Muscle of leg (tissue), 3 donors: ENCODE measurements at regions not wholly inside any gene's neighbourhood (a gene's known extent, or its start where the extent isn't known, plus 50 kb on each side); places are given as distances from the start of the nearest gene placed in this dataset.

Source experiments
- DNase-seq: peaks from one replicate; pipeline ENCODE4 v3.0.0; 2013
- H3K27ac ChIP-seq: one replicate; pipeline ENCODE4 v1.5.1; 2013; ENCODE audit warnings: mild to moderate bottlenecking, low read length, control low read depth
- H3K27me3 ChIP-seq: one replicate; pipeline ENCODE4 v1.6.1; 2013; ENCODE audit warnings: low read length; ENCODE audit not compliant: control insufficient read depth, insufficient read depth
- H3K36me3 ChIP-seq: one replicate; pipeline ENCODE4 v1.6.1; 2013; ENCODE audit warnings: low read length; ENCODE audit not compliant: control insufficient read depth, insufficient read depth
- H3K4me1 ChIP-seq: one replicate; pipeline ENCODE4 v1.6.1; 2013; ENCODE audit warnings: low read length; ENCODE audit not compliant: control insufficient read depth, insufficient read depth
- H3K4me3 ChIP-seq: one replicate; pipeline ENCODE4 v1.5.1; 2013; ENCODE audit warnings: low read length, control low read depth
- H3K9me3 ChIP-seq: replicated peaks from 2 replicates; pipeline ENCODE4 v1.6.1; 2013; ENCODE audit warnings: low read depth, low read length; ENCODE audit not compliant: control insufficient read depth
- WGBS: methylation state at CpG from one replicate; pipeline ENCODE4 v1.1.5; 2013; ENCODE audit warnings: missing lambda C conversion rate; ENCODE audit not compliant: insufficient coverage; 5-methylcytosine and 5-hydroxymethylcytosine counted together

GRCh38 chr9:26026423-26027100, 348.3 kb upstream of the TUSC1 start:
- 67% methylated on average over 1 of the region's 2 CpGs for WGBS
- Histone ChIP-seq H3K4me3 (no peak overlapping the region), H3K9me3 (no peaks in the 10 kb centered on the region), H3K27me3 (no peaks in the 10 kb centered on the region), H3K36me3 (no peaks in the 10 kb centered on the region), H3K4me1 (no peaks in the 10 kb centered on the region), H3K27ac (no peak overlapping the region)
- no peak for DNase-seq

DNA sequence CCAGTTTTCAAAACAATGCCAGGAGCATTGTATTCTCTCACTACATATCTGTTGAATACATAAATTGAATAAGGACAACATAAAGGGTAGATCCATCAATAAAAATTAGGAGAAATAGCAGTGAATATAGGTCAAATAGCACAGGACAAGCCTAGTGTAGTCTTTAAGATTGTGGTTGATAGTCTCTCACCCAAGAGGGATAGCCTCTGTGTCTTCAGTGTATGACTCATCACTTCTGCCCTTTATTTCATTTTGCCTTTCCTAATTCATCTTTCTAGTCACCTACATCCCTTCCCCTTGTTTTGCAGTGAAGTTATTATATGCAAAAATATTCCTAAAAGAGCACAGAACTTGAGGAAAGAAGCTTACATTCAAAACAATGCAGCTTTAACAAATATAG, 335.0 kb upstream of the TUSC1 start:
- H3K4me1 ChIP-seq: no peaks in the 10 kb centered on the region

DNA sequence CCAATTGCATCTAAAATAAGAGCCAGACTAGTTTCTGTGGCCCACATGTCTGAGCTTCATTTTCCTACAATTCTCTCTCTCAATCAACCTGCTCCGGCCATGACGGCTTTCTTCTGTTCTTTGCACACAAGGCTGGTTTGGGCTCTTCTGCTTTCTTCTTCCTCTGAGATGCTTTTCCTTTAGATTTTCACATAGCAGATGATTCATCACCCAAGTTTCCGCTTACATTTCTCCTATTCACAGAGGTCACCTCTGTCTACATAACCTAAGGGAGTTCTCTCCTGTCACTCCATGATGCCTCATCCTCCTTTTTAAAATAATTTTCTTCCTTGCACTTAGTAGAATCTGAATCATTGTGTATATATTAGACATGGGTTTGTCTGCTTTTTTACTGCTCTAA, 334.6 kb upstream of the TUSC1 start:
- H3K4me3 ChIP-seq: no peak overlapping the region
- no peaks in the 10 kb centered on the region for H3K36me3 ChIP-seq
- no peaks in the 10 kb centered on the region for H3K27me3 ChIP-seq
- H3K4me1 ChIP-seq: no peaks in the 10 kb centered on the region
- peaks cover 2% of the 10 kb centered on the region for H3K9me3 ChIP-seq
- no peak for DNase-seq
- H3K27ac ChIP-seq: no peak overlapping the region
- 85% methylated on average over 2 of the region's 3 CpGs for WGBS

More for the DNA sequence above, 335.0 kb upstream of the TUSC1 start:
- Histone ChIP-seq H3K9me3 (peaks cover 2% of the 10 kb centered on the region), H3K36me3 (no peaks in the 10 kb centered on the region), H3K27me3 (no peaks in the 10 kb centered on the region), H3K27ac (no peak overlapping the region), H3K4me3 (no peak overlapping the region)
- DNase-seq: no peak

DNA sequence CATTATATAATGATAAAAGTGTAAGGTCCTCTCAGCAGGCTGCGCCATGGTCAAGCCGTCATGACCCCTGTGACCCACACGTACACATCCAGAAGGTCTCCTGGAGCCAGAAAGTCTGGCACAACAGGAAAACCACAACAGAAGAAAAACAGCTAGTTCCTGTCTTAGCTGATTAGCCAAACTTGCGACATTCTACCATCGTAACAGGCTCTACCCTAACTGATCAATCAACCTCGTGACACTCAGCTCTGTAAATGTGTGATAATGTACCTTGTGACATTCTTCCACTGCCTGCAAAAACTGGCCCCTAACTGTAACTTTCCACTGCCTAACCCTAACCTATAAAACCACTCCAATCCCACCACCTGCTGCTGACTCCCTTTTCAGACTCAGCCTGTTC, 316.4 kb upstream of the TUSC1 start:
- Histone ChIP-seq H3K4me3 (no peak overlapping the region), H3K36me3 (no peaks in the 10 kb centered on the region), H3K27ac (no peak overlapping the region), H3K27me3 (no peaks in the 10 kb centered on the region), H3K9me3 (peaks cover 29% of the 10 kb centered on the region), H3K4me1 (no peaks in the 10 kb centered on the region)
- no CpG with 5 or more reads among the region's 6 CpGs for WGBS
- no peak for DNase-seq

- Histone ChIP-seq H3K27ac (no peak overlapping the region), H3K9me3 (peaks cover 24% of the 10 kb centered on the region), H3K36me3 (no peaks in the 10 kb centered on the region), H3K27me3 (no peaks in the 10 kb centered on the region), H3K4me3 (no peak overlapping the region), H3K4me1 (no peaks in the 10 kb centered on the region)
- WGBS: 92% methylated on average over 1 of the region's 1 CpG
- no peak for DNase-seq
These were observed 312.1 kb upstream of the TUSC1 start for GRCh38 chr9:25990376-25990775.

DNA sequence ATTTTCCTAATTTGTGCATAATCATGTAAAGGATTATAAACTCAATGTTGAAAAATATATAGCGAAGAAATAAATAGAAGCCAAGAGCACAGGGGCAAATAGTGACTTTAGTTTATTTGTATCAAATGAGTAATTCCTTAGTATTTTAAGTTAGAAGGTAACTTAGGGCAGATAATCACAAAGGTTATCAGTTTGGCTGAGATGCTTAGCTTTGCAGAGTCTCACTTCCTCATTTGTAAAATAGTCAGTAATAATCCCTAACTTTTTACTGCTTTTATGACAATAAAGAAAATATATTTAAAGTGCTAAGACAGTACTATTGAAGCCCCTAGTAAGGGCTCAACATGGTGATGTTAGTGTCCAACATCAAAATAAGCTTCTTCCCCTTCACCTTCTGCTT, 297.4 kb upstream of the TUSC1 start:
- peaks cover 13% of the 10 kb centered on the region for H3K9me3 ChIP-seq
- no peaks in the 10 kb centered on the region for H3K4me1 ChIP-seq
- H3K4me3 ChIP-seq: no peak overlapping the region
- H3K36me3 ChIP-seq: no peaks in the 10 kb centered on the region
- no peaks in the 10 kb centered on the region for H3K27me3 ChIP-seq
- WGBS: no CpG with 5 or more reads among the region's 1 CpG
- no peak for DNase-seq
- H3K27ac ChIP-seq: no peak overlapping the region

- Histone ChIP-seq H3K27me3 (no peaks in the 10 kb centered on the region), H3K4me3 (no peak overlapping the region), H3K9me3 (peaks cover 18% of the 10 kb centered on the region), H3K27ac (no peak overlapping the region), H3K4me1 (no peaks in the 10 kb centered on the region), H3K36me3 (no peaks in the 10 kb centered on the region)
- peak; percentile 32 for DNase-seq
- WGBS: no CpG with 5 or more reads among the region's 3 CpGs
These were observed 286.0 kb upstream of the TUSC1 start for GRCh38 chr9:25964239-25964638.

- Histone ChIP-seq H3K4me3 (no peak overlapping the region), H3K27ac (no peak overlapping the region), H3K27me3 (no peaks in the 10 kb centered on the region), H3K4me1 (no peaks in the 10 kb centered on the region), H3K9me3 (peaks cover 14% of the 10 kb centered on the region), H3K36me3 (no peaks in the 10 kb centered on the region)
- no peak for DNase-seq
- WGBS: 0% methylated on average over 1 of the region's 3 CpGs
These were observed 281.9 kb upstream of the TUSC1 start for GRCh38 chr9:25960178-25960577.

DNA sequence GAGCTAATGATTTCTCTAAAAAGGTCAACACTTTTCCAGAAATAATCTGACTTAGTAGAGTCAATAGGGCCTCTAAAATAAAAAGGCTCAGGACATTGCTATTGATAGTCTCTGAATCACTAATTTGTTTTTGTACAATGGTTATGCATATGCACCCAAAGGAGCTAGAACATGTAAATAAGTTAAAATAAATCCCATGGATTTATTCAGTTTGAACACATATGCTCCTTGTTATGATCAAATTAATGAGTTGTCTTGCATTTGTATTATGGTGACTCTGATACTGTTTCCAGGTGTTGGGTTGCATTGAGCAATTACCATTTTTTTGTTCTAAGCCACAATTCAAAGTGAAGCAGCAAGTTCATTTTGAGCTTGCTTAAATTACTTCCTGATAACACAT, 276.0 kb upstream of the TUSC1 start:
- Histone ChIP-seq H3K27me3 (no peaks in the 10 kb centered on the region), H3K27ac (no peak overlapping the region), H3K4me1 (no peaks in the 10 kb centered on the region), H3K4me3 (no peak overlapping the region), H3K9me3 (no peaks in the 10 kb centered on the region), H3K36me3 (no peaks in the 10 kb centered on the region)
- no peak for DNase-seq

DNA sequence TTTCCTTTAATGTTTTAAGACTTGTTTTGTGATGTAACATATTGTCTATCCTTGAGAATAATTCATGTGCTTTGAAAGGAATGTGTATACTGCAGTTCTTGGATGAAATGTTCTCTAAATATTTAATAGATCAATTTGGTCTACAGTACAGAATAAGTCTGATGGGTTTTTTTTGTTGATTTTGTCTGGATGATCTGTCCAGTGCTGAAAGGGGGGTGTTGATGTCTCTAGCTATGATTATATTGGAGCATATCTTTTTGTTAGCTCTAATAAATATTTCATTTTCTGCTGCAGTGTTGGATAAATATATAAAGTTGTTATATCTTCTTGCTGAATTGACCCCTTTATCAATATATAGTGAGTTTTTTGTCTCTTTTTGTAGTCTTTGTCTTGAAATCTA, 269.9 kb upstream of the TUSC1 start:
- H3K27me3 ChIP-seq: no peaks in the 10 kb centered on the region
- H3K9me3 ChIP-seq: peaks cover 2% of the 10 kb centered on the region
- no peak overlapping the region for H3K4me3 ChIP-seq
- H3K27ac ChIP-seq: no peak overlapping the region
- no peaks in the 10 kb centered on the region for H3K36me3 ChIP-seq
- DNase-seq: no peak
- no peaks in the 10 kb centered on the region for H3K4me1 ChIP-seq

- Histone ChIP-seq H3K4me1 (no peaks in the 10 kb centered on the region), H3K27me3 (no peaks in the 10 kb centered on the region), H3K36me3 (no peaks in the 10 kb centered on the region), H3K9me3 (no peaks in the 10 kb centered on the region), H3K27ac (no peak overlapping the region), H3K4me3 (no peak overlapping the region)
- peak; percentile 70 for DNase-seq
- WGBS: no CpG with 5 or more reads among the region's 1 CpG
These were observed 260.9 kb upstream of the TUSC1 start for GRCh38 chr9:25939126-25939525.
